Right atrium auricular region (tissue), 2 donors: ENCODE measurements at regions not wholly inside any gene's neighbourhood (a gene's known extent, or its start where the extent isn't known, plus 50 kb on each side); places are given as distances from the start of the nearest gene placed in this dataset.
"Not testable (repeated sequence)": the region's sequence is repeated elsewhere in the genome, so short reads cannot be mapped to it uniquely, and the experiment has no call there.

Experiments used
- DNase-seq: peaks from one replicate; pipeline ENCODE4 v3.0.0-alpha.2; 2019; ENCODE audit warnings: low spot score
- H3K27ac ChIP-seq, 2 donors: fragments of 200-600 bp; sonication (generic); 1 replicate in 1 of 2; 2 replicates in 1 of 2; pipeline ENCODE4 v1.5.1; 2016 to 2019
- H3K27me3 ChIP-seq, 2 donors: fragments of 200-600 bp; sonication (generic); one replicate each; pipeline versions ENCODE4 v1.5.1 to v1.6.0; 2017 to 2019
- H3K36me3 ChIP-seq: fragments of 200-600 bp; sonication (generic); one replicate; pipeline ENCODE4 v1.5.1; 2016
- H3K4me1 ChIP-seq, 2 donors: fragments of 200-600 bp; sonication (generic); one replicate each; pipeline versions ENCODE4 v1.5.1 to v1.6.0; 2017 to 2019
- H3K4me3 ChIP-seq, 2 donors: fragments of 200-600 bp; sonication (generic); 1 replicate in 1 of 2; 2 replicates in 1 of 2; pipeline ENCODE4 v1.5.1; 2017 to 2019; ENCODE audit warnings: mild to moderate bottlenecking in 1 of 2, moderate library complexity in 1 of 2
- H3K9me3 ChIP-seq, 2 donors: fragments of 200-600 bp; sonication (generic); one replicate each; pipeline ENCODE4 v1.5.1; 2019
- CTCF ChIP-seq, 2 donors: fragments of 200-600 bp; sonication (generic); IDR thresholded peaks; one replicate each; pipeline ENCODE4 v1.5.1; 2019; ENCODE audit warnings: antibody characterized with exemption in 2 of 2

GRCh38 chr17:27365329-27365945, 71.5 kb downstream of the WSB1 start:
- H3K9me3 ChIP-seq, H3K27ac ChIP-seq, H3K27me3 ChIP-seq, H3K4me3 ChIP-seq, H3K36me3 ChIP-seq, DNase-seq, H3K4me1 ChIP-seq: not testable (repeated sequence)

- Histone ChIP-seq H3K4me3 (no peak overlapping the region), H3K27me3 (no peaks in the 10 kb centered on the region), H3K9me3 (no peaks in the 10 kb centered on the region), H3K27ac (no peak overlapping the region), H3K4me1 (no peaks in the 10 kb centered on the region), H3K36me3 (no peaks in the 10 kb centered on the region)
- DNase-seq: no peak
- no peak for TF ChIP-seq CTCF (IDR thresholded peaks at IDR 0.05)
These were observed 72.5 kb downstream of the WSB1 start for GRCh38 chr17:27366437-27366836.

DNA sequence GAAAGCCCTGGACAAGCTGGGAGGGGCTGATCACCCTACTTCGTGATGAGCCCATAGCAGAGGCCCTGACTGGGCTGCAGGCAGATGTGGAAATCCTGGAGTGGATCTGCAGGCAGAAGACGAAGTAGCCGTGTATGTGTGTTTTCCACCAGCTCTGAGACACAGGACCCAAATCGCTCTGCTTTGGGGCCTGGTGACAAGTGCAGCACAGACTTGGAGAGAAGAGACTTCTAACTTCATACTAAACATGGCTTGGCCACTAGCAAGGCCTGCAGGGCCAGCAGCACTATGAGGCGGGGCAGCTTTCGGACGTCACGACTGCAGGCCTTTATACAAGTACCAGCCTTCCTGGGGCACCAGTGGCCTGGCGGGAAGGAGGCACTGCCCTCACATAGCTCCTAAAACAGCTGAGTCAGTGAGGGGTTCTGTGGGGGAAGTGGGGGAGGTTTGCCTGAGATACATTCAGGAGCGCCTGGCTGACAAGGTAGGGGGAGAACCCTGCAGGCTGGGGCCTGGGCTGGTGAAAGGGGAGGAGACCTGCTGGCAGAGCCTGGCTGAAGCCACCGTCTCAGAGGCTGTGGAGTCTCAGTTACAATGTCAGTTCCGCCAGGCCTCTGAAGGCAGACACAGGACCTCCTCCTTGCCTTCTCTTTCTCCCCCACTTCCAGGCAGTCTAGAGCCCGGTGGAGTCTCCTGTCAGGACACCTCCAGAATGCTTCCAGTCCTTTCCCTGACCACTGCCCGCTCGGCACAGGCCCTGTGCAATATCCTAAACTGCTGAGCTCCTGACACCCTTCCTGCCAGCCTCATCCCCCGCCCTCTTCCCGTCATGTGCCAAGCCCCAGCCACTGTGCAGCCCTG, 73.4 kb downstream of the WSB1 start:
- H3K4me3 ChIP-seq: no peak overlapping the region
- H3K9me3 ChIP-seq: no peaks in the 10 kb centered on the region
- TF ChIP-seq CTCF (IDR thresholded peaks at IDR 0.05): no peak
- no peaks in the 10 kb centered on the region for H3K27me3 ChIP-seq
- no peak for DNase-seq
- H3K4me1 ChIP-seq: no peaks in the 10 kb centered on the region
- H3K27ac ChIP-seq: no peak overlapping the region
- no peaks in the 10 kb centered on the region for H3K36me3 ChIP-seq

DNA sequence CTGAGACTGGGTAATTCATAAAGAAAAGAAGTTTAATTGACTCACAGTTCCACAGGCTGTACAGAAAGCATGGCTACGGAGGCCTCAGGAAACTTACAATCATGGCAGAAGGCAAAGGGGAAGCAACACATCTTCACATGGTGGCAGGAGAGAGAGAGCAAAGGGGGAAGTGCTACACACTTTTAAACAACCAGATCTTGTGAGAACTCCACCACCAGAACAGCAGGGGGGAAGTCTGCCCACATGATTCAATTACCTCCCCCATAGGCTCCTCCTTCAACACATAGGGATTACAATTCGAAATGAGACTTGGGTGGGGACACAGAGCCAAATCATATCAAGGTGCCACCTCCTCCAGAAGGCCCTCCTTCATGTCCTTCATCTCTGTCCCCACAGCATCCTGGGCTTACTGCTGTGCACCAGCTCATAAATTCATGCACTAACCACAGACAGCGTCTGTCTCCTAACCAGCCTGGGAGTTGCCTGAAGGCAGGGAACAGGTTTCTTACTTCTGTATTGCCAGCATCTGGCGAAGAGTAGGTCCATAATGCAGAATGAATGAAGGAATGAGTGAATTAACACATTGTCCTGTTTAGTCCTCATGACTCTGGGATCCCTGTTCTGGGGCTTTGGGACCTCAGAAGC, 74.4 kb downstream of the WSB1 start:
- H3K4me1 ChIP-seq: no peaks in the 10 kb centered on the region
- H3K27me3 ChIP-seq: no peaks in the 10 kb centered on the region
- no peak overlapping the region for H3K4me3 ChIP-seq
- H3K27ac ChIP-seq: no peak overlapping the region
- no peak for TF ChIP-seq CTCF (IDR thresholded peaks at IDR 0.05)
- no peak for DNase-seq
- H3K36me3 ChIP-seq: no peaks in the 10 kb centered on the region
- no peaks in the 10 kb centered on the region for H3K9me3 ChIP-seq

- Histone ChIP-seq H3K9me3 (no peaks in the 10 kb centered on the region), H3K4me1 (no peaks in the 10 kb centered on the region), H3K36me3 (no peaks in the 10 kb centered on the region), H3K27ac (no peak overlapping the region), H3K27me3 (no peaks in the 10 kb centered on the region), H3K4me3 (no peak overlapping the region)
- DNase-seq: no peak
- no peak for TF ChIP-seq CTCF (IDR thresholded peaks at IDR 0.05)
These were observed 75.1 kb downstream of the WSB1 start for GRCh38 chr17:27368980-27369379.

GRCh38 chr17:27370776-27371175, 76.9 kb downstream of the WSB1 start:
- H3K4me1 ChIP-seq: no peaks in the 10 kb centered on the region
- no peak overlapping the region for H3K4me3 ChIP-seq
- TF ChIP-seq CTCF (IDR thresholded peaks at IDR 0.05): no peak
- no peaks in the 10 kb centered on the region for H3K9me3 ChIP-seq
- no peak overlapping the region for H3K27ac ChIP-seq
- H3K27me3 ChIP-seq: no peaks in the 10 kb centered on the region
- no peaks in the 10 kb centered on the region for H3K36me3 ChIP-seq
- DNase-seq: no peak

DNA sequence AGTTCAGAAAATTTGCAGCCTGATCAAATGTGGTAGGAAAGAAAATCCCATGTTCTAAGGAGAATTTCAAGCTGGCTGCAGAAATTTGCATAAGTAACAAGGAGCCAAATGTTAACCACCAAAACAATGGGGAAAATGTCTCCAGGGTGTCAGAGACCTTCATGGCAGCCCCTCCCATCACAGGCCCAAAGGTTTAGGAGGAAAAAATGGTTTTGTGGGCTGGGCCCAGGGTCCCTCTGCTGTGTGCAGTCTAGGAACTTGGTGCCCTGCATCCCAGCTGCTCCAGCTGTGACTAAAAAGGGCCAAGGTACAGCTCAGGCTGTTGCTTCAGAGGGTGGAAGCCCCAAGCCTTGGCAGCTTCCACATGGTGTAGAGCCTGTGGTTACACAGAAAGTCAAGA, 79.8 kb downstream of the WSB1 start:
- not testable (repeated sequence) for H3K27ac ChIP-seq, DNase-seq, H3K4me1 ChIP-seq, H3K9me3 ChIP-seq, H3K36me3 ChIP-seq, H3K27me3 ChIP-seq, H3K4me3 ChIP-seq
